Right lobe of liver (tissue), 6 donors: ENCODE measurements at regions not wholly inside any gene's neighbourhood (a gene's known extent, or its start where the extent isn't known, plus 50 kb on each side); places are given as distances from the start of the nearest gene placed in this dataset.

Source experiments
- ATAC-seq, 4 donors: fragments of 200-7000 bp; cut with Tn5 transposase; one replicate each; pipeline ENCODE4 v1.9.1; 2020; ENCODE audit warnings: mild to moderate bottlenecking in 4 of 4, moderate library complexity in 4 of 4
- DNase-seq, 3 donors: peaks; one replicate each; pipeline ENCODE4 v3.0.0-alpha.2; 2020
- H3K27ac ChIP-seq, 3 donors: fragments of 200-600 bp; one replicate each; pipeline ENCODE4 v1.8.0; 2022
- H3K27me3 ChIP-seq, 2 donors: fragments of 200-600 bp; one replicate each; pipeline ENCODE4 v1.8.0; 2022
- H3K36me3 ChIP-seq, 4 donors: fragments of 200-600 bp; sonication (generic) in 1 of 4; one replicate each; pipeline versions ENCODE4 v1.5.1 to v1.8.0; 2017 to 2022; ENCODE audit warnings: control low read depth in 1 of 4
- H3K4me1 ChIP-seq, 4 donors: fragments of 200-600 bp; sonication (generic) in 1 of 4; one replicate each; pipeline versions ENCODE4 v1.5.1 to v1.8.0; 2017 to 2022; ENCODE audit warnings: control low read depth in 1 of 4
- H3K4me3 ChIP-seq, 3 donors: fragments of 200-600 bp; one replicate each; pipeline ENCODE4 v1.8.0; 2022
- H3K9me3 ChIP-seq, 4 donors: fragments of 200-600 bp; sonication (generic) in 1 of 4; one replicate each; pipeline versions ENCODE4 v1.5.1 to v1.8.0; 2017 to 2022; ENCODE audit warnings: control low read depth in 1 of 4
- POLR2A ChIP-seq: fragments of 450-650 bp; IDR thresholded peaks from one replicate; pipeline ENCODE4 v1.6.1; 2017; ENCODE audit warnings: antibody characterized with exemption, mild to moderate bottlenecking
- whole genome bisulfite sequencing: methylation state at CpG from one replicate; pipeline ENCODE4 v1.1.6; 2018; ENCODE audit warnings: low coverage, low lambda C conversion rate; ENCODE audit not compliant: insufficient coverage; ENCODE audit errors: missing lambda C conversion rate; 5-methylcytosine and 5-hydroxymethylcytosine counted together
- intact Hi-C, 2 donors: fragments of 100-400 bp; cut with DNase I; formaldehyde crosslinking; loops; one replicate each; pipeline versions ENCODE4 v1.11.2 to v1.14.1; 2022
- TF ChIP-seq, protein P1 (sequence below), 4 donors: fragments of 200-600 bp in 3 of 4; fragments of 450-650 bp in 1 of 4; IDR thresholded peaks; one replicate each; pipeline versions ENCODE4 v1.5.1 to v1.8.0; 2016 to 2022; ENCODE audit warnings: antibody characterized with exemption in 4 of 4, mild to moderate bottlenecking in 2 of 4
- donor health status: DM: no; HTN: yes; CAD: no.
- donor health status: DM: no; HTN: no; CAD: no.
- donor health status: DM: no; HTN: no; CAD: no.
- donor health status: DM: no; HTN: yes; CAD: no.
- donor health status: DM: no; HTN: yes; CAD: no.

DNA sequence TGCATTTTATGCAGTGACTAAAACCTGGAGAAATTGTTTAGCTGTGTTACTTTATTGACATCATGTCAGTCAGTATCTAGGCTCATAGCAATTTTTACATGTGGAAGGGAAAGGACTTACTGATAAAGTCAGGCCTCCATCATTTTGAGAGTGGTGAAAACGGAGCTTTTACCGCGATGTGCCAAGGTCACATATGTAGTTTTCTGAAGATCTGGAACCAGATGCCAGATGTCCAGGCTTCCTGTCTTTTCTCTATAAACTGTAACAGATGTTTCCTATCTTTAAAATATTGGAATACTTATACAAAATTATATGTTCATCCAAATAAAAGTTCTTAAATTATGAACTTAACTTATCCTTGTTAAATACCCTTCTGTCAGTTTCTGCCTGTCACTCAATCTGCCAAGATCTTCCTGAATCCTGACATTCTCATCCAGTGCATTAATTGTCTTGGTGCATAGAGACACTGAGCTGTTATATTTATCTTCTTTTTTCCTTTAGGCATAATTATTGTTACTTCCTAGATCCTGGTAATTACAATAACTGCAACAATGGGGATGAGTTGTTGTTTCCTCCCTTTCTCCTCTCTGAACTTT lies 1646.2 kb upstream of the TENM3 start:
- Histone ChIP-seq H3K9me3 (no peaks in the 10 kb centered on the region), H3K27me3 (no peaks in the 10 kb centered on the region), H3K4me3 (no peak overlapping the region), H3K4me1 (no peaks in the 10 kb centered on the region), H3K27ac (no peak overlapping the region), H3K36me3 (no peaks in the 10 kb centered on the region)
- intact Hi-C loops: no loop called here
- TF ChIP-seq POLR2A: no peak
- 47% methylated on average over 3 of the region's 3 CpGs for WGBS
- DNase-seq (no peak), ATAC-seq (no peak)

DNA sequence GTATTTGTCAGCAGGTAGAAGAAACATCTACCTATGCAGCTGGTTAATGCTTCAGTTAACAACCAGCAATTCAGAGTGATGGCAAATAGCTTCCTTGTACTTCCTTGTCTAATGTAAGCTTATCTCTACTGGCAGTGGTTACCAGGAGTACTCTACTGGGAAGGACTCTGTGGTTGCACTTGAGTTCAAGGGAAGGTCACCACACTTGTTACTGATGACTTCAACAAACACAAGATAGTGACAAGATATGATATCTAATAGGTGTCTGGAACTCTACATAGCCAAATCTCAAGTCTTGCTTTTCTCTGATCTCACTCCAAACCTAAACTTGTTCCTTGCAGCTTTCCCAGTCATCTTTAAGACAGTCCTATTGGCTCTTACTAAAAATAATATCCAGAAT lies 1644.9 kb upstream of the TENM3 start:
- TF ChIP-seq, protein P1, sequence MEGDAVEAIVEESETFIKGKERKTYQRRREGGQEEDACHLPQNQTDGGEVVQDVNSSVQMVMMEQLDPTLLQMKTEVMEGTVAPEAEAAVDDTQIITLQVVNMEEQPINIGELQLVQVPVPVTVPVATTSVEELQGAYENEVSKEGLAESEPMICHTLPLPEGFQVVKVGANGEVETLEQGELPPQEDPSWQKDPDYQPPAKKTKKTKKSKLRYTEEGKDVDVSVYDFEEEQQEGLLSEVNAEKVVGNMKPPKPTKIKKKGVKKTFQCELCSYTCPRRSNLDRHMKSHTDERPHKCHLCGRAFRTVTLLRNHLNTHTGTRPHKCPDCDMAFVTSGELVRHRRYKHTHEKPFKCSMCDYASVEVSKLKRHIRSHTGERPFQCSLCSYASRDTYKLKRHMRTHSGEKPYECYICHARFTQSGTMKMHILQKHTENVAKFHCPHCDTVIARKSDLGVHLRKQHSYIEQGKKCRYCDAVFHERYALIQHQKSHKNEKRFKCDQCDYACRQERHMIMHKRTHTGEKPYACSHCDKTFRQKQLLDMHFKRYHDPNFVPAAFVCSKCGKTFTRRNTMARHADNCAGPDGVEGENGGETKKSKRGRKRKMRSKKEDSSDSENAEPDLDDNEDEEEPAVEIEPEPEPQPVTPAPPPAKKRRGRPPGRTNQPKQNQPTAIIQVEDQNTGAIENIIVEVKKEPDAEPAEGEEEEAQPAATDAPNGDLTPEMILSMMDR (IDR thresholded peaks at IDR 0.05): no peak
- TF ChIP-seq POLR2A: no peak
- DNase-seq (no peak), ATAC-seq (no peak)
- Histone ChIP-seq H3K36me3 (no peaks in the 10 kb centered on the region), H3K9me3 (no peaks in the 10 kb centered on the region), H3K27me3 (no peaks in the 10 kb centered on the region), H3K4me3 (no peak overlapping the region), H3K27ac (no peak overlapping the region), H3K4me1 (no peaks in the 10 kb centered on the region)
- intact Hi-C loops: no loop called here

DNA sequence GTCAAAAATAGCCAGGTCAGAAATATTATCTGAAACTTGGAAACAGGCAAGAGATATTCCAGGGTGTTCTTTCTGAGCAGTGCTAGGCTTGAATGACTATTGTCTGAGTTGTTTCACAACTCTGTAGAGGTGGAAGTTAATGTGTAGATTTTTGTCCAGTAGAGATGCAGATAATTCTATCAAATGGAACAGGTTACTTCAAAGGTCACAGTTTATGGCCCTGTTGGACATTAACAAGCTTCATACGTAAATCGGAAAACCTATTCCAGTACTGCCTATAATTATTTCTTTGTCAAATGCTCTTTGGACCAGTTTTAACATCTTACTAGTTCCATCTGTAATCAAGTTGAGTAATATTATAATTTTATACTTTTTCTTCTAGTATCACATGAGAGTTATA lies 1639.4 kb upstream of the TENM3 start:
- ATAC-seq (no peak), DNase-seq (no peak)
- no peaks in the 10 kb centered on the region for H3K9me3 ChIP-seq
- H3K36me3 ChIP-seq: no peaks in the 10 kb centered on the region
- WGBS: 79% methylated on average over 2 of the region's 2 CpGs
- H3K27me3 ChIP-seq: no peaks in the 10 kb centered on the region
- intact Hi-C loops: no loop called here
- TF ChIP-seq POLR2A: no peak
- TF ChIP-seq, protein P1 (IDR thresholded peaks at IDR 0.05): no peak
- no peak overlapping the region for H3K27ac ChIP-seq
- H3K4me3 ChIP-seq: no peak overlapping the region
- H3K4me1 ChIP-seq: no peaks in the 10 kb centered on the region

DNA sequence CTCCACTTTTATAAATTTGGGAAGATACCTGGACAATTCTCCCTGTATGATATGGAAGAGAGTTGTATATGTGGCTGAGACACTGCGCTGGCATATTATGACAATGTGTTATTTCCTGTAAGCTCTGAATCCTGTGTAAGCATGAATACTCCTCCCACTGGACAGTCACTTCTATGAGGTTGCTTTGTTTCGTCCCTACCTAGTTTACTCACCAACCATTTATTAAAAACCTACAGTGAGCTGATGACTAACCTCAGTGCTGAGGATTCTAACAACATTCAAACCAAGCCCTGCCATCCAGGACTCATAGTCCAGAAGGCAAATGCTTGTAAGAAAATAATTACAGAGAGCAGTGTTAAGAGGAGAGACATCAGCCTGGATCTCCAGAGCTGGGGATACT lies 1632.9 kb upstream of the TENM3 start:
- Histone ChIP-seq H3K9me3 (no peaks in the 10 kb centered on the region), H3K4me3 (no peak overlapping the region), H3K27ac (no peak overlapping the region), H3K4me1 (no peaks in the 10 kb centered on the region), H3K36me3 (no peaks in the 10 kb centered on the region), H3K27me3 (no peaks in the 10 kb centered on the region)
- DNase-seq (no peak), ATAC-seq (no peak)
- intact Hi-C loops: no loop called here
- 43% methylated on average over 2 of the region's 2 CpGs for WGBS
- no peak for TF ChIP-seq POLR2A
- TF ChIP-seq, protein P1 (IDR thresholded peaks at IDR 0.05): no peak

DNA sequence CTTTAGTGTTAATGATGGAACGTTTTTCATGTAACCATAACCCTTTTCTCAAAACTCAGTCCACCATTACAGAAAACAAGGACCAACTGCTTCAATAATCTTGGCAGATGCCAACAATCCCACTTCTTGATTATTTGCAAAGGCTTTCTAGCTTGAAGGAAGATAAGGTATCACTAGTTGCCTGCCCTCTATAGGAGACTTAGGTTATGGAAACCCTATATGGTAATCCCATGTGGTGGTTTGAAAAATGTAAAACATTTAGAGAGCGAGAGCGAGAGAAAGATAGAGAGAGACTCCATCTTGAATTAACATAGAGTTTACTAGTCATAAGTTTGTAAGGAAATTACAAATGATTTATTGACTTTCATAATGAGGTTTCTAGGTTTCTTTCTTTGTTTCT lies 1627.5 kb upstream of the TENM3 start:
- WGBS: 60% methylated on average over 3 of the region's 3 CpGs
- intact Hi-C loops: no loop called here
- Histone ChIP-seq H3K4me3 (no peak overlapping the region), H3K4me1 (no peaks in the 10 kb centered on the region), H3K27ac (no peak overlapping the region), H3K9me3 (no peaks in the 10 kb centered on the region), H3K27me3 (no peaks in the 10 kb centered on the region), H3K36me3 (no peaks in the 10 kb centered on the region)
- DNase-seq: no peak
- no peak for TF ChIP-seq POLR2A
- TF ChIP-seq, protein P1 (IDR thresholded peaks at IDR 0.05): no peak
- no peak for ATAC-seq
